Middle frontal gyrus (tissue), 1 donor: ENCODE measurements at regions not wholly inside any gene's neighbourhood (a gene's known extent, or its start where the extent isn't known, plus 50 kb on each side); places are given as distances from the start of the nearest gene placed in this dataset.
"Not testable (repeated sequence)": the region's sequence is repeated elsewhere in the genome, so short reads cannot be mapped to it uniquely, and the experiment has no call there.

Experiments
- DNase-seq: peaks from one replicate; pipeline ENCODE4 v3.0.0-alpha.2; 2015; ENCODE audit warnings: low spot score; ENCODE audit errors: extremely low spot score

DNA sequence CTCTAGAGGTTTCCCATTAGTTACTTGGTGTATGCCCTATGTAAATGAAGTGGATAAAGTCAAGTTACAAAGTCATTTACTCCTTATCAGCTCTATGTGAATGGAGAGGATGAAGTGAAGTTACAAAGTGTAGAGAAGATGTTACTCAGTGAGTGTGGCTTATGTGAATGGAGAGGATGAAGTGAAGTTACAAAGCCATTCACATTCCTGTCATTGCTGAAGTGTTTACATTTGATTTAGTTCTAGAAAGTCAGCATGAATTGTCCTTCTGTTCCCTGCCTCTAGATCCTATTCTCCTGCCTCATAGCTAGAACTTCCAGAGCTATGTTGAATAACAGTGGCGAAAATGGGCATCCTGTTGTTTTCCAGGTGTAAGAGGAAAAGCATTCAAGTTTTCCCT, 880.1 kb downstream of the DNAJB9 start:
- DNase-seq: no peak

DNA sequence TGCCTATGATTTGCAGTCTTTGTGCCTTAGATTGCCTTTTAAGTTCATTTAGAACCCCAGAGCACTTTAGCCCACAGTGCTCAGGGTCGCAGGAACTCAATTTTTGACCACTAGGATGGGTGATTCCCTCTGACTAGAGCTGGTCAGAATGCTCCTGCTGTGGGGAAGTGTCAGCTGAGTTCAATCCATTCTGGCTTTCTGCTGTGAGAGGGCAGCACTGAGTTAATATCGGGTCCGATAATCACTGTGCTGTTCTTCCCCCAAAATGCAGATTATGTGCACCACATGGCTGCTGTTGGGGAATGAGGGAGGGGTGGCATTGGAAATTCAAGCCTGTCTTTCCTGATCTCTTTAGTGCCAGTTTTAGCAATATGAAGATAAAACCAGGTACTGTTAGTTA, 886.4 kb downstream of the DNAJB9 start:
- no peak for DNase-seq

DNA sequence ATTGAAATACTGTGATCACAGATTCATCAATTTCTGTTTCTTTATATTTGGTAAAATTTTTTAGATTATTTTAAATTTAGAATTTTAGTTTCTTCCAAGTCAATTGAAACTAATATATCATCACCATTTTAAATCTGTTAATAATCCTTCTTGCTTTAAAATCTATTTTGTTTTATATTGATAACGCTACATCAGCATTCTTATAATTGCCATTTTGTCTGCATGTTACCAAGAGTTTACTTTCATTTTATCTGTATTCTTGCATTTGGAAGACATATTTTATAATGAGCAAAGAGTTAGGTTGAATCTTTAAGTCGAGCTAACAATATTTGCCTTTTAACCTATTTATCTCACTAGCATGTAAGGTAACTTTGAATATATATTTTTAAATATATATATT, 890.6 kb downstream of the DNAJB9 start:
- DNase-seq: no peak

DNA sequence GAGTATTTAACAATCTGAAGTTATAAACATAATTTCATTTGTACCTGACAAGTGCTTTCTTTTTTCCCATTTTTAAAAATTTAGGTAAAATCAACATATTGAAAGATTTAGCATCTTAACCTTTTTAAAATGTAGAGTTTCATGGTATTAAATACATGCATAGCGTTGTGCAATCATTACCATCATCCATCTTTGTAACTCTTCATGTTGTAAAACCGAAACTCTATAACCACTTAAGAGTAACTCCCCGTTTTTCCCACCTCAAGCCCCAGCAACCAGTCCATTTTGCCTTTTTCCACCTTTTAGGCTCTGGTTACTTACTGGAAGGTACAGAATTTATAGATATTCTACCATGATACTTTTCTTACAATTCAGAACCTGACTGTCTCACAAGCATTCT, 892.5 kb downstream of the DNAJB9 start:
- no peak for DNase-seq

DNA sequence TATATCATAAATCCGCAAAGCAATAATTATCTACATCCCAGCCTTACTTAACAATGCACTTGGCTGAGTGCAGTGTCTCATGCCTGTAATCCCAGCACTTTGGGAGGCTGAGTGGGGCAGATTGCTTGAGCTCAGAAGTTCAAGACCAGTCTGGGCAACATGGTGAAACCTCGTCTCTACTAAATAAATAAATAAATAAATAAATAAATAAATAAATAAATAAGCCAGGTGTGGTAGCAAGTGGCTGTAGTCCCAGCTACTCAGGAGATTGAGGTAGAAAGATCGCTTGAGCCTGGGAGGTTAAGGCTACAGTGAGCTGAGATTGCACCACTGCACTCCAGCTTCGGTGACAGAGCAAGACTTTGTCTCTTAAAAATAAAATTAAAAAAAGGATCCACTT, 898.1 kb downstream of the DNAJB9 start:
- not testable (repeated sequence) for DNase-seq

DNA sequence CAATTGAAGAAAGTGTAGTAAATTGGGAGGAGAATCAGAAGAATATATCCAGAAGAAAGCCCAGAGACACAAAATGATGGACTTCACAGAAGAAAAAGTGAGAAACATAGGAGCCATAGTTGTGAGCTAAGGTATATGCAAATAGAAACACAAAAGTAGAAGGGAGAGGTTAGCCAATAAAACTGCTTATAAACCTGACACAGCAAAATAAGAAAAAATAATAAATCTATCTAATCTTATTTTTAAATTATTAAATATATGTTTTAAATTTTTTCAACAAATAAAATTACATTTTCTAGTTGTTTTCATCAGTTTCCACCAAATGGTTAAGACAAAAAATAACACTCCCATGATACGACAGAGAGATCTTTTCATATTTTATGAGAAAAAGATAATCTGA, 903.5 kb downstream of the DNAJB9 start:
- no peak for DNase-seq

DNA sequence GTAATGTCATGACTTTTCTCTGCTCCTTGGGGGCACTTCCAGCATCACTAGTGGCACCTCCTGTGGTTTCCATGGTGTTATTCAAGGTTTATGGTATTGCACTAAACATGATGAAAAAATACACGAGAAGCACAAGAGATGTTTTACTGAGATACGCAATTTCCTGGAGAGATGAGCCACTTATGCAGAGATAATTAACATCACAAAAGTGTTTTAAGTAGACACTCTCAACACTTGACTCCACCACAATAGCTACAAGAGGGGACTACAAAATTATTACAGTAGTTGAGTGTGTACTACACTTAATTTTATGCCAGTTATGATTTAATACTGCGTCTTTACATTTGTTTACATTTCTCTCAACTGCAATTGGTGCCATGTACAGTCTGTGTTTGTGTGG, 906.7 kb downstream of the DNAJB9 start:
- no peak for DNase-seq

DNA sequence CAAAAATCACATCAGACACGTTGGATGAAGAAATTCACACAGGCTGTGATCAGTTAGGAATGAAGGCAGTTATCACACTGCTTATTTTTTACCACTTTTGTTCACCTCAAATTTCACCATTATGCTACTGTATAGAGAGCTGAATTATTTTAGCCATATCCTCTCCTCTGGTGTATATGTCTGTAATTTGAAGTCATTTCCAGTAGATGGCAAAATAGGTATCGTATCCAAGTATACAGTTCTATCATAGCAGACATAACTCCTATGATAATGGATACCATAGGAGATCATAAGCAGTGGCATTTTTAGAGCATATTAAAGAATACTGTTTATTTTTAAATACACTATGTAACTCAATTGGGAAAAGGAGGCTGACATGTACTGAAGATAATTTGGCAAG, 909.7 kb downstream of the DNAJB9 start:
- no peak for DNase-seq

DNA sequence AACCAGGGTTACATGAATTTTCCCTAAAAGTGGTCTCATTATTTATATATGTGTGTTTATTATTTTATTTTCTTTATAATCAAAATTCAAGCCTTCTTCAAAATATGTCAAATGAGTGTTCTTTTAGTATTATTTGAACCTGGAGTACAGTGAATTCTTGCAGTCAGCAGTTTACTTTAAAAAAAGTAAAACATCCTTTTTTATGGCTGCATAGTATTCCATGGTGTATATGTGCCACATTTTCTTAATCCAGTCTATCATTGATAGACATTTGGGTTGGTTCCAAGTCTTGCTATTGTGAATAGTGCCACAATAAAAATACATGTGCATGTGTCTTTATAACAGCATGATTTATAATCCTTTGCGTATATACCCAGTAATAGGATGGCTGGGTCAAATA, 920.9 kb downstream of the DNAJB9 start:
- DNase-seq: not testable (repeated sequence)

DNA sequence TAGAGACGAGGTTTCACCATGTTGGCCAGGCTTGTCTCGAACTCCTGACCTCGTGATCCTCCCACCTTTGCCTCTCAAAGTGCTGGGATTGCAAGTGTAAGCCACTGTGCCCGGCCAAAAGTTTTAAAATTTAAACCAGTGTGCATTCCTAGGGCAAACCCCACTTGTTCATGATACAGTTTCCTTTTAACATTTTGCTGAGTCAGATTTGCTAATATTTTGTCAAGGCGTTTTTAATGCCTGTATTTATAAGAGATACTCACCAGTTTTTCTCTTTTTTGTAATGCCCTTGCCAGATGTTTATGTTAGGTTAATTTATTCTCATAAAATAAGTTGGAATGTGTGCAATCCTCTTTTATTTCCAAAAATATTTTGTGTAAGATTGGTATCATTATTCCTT, 927.4 kb downstream of the DNAJB9 start:
- DNase-seq: no peak

DNA sequence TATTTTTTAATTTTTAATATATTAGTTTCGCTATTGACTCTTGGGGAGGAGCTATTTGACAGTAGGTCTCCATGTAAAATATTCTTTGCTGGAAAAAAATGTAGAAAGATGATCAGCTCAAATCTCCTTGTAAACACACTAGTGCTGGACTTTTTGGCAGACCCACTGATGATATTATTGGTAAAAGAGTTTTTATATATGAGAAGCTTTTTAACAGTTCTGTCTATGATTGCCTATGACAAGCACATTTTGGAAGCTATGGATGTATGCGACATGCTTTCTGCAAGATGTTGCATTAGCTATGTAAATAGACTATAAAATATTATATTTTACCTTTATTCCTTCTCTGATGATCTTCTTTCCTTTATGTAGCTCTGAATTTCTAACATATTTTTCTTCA, 928.5 kb downstream of the DNAJB9 start:
- DNase-seq: no peak

DNA sequence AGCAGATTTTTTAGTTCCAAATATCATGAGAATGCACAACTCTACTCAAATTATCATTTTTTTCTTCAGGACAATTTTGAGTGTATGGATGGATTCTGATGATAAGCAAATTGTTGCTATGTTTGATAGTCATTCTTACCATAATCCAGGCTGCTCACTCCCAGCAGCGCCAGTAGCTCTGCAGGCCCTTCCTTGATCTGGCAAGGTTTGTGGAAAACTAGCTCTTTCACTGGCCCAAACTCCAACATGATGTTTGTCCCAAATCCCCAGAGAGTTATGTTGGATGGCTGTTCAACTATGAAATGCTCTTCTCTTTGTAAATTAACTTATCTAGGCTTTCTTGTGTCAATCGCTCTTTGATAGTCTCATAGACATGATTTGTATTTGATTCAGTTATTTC, 933.7 kb downstream of the DNAJB9 start:
- no peak for DNase-seq

DNA sequence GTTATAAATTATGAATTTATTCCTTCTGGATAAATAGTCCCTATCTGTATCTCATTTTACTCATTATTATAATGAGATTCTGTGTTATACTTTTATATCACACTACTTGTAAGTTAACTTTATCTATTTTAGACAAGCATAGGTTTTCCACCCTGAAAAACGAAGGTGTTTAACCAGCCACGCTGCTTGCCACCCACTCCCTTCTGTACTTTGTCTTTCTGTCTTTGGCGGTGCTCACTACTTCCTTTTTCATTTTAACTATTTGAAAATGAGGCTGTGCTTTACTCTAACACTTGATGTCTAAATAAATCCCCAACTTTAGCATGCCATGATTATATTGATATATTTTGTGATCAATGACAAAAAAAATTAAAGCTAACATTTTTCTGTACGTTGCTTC, 952.9 kb downstream of the DNAJB9 start:
- no peak for DNase-seq

DNA sequence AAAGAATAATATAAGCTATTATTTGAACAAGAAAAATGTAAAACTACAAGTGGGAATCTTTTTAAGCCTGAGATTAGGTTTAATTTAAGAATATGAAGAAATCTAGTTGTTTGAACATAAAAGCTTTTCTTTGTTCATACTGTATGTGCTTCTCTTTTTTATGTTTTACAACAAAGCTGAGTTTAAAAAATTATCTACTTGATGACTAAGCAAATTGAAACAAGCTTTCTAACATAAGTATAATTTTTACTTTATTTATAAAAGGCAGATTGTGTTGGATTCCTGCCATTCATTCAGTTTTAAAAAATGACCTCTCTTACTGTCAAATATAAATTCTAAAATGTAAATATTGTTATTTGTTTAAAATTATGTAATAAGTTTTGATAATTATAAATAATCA, 958.2 kb downstream of the DNAJB9 start:
- DNase-seq: no peak

DNA sequence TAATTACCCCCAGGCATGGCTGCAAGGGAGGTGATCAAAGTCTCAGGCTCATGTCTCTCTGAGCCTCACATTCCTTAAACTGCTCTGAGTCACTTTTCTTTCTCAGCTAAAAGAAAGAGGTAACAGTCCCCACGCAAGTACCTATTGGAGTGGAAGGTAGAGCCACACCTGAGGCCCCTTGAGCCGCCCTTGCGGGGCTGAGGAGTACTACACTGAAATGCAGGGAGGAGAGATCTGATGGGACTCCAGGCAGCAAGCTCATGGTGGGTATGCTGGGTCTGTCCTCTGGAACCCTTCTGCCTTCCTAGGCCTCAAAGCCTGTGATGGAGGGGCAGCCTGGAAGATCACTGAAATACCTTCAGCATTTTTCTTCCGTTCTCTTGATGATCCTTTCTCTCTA, 960.0 kb downstream of the DNAJB9 start:
- no peak for DNase-seq

DNA sequence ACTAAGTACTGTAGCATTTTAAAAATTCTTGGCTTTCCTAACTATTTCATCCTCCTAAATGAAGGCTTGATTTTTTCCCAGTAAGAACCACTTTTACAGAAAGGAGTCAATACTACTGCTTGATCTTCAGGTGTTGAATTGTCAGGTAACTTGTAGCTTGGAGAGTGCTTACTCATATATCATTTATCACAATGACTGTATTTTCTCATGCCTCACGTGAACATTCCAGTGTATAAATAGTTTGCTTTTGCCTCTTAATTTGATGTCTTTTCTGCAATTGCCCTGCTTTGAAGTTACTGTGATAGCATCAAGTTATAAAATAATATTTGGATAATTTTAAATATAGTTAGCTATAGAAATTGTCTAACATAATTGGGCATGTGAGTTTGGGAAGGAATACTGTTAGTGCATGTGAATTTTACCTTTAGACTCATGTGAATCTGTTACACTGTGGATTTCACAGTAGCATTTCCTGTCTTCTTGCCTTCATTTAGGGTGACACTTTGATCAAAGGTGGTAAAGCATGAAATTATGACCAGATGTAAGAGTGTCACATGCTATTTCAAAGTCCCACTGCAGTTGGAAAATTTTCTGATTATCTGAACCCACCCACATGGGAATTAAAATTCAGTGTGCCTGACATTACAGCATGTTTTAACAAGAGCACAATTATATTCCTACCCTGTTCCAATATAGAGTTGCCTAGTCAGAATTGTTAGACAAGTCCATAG, 962.8 kb downstream of the DNAJB9 start:
- DNase-seq: no peak

DNA sequence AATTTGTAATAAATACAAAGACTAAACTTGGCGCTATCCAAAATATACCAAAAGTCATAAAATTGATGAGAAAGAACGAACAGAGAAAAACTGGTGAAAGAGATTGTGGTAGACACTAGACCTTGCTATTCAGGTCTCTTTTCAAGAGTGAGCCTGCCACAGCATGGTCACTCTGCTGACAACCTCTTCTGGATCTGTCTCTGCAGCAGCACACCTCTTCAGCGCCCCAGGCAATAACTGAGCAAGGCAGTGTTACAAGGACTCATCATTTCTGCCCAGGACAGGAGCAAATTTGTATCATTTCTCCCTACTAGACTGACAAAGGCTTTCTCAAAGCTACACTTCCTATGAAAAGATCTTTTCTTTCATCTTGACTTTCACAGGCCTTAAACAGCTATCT, 976.0 kb downstream of the DNAJB9 start:
- no peak for DNase-seq

DNA sequence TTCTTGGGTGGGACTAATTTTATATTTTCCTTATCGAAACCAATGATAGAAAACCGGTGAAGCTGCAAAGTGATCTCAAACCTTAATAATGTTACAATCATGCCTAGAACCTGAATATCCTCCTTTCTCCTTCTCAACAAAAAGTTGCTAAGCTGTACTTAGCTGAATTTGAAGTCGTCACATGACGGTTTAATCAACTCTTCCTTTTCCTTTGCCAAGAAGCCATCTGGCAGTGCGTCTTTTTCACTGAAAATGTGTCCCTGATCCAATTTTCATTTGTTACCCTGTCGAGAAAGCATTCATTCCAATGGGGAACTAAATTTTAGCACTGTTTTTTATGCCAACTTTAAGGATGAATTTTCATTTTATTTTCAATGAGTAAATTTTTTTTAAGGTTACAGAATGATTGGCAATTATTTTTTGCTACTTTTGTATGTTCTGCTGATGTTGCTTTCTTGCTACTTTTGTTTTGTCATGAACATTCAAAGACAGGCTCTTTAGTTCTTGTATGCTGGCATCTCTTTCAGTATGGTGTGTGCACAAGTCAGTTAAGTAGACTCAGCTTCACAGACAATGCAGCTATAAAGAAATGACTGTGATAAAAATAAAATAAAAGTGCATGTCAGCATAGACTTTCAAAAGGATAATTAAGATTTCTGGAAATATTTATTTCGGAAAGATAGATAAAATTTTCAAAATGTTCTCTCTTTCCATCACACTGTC, 980.0 kb downstream of the DNAJB9 start:
- peak; percentile 36 for DNase-seq

DNA sequence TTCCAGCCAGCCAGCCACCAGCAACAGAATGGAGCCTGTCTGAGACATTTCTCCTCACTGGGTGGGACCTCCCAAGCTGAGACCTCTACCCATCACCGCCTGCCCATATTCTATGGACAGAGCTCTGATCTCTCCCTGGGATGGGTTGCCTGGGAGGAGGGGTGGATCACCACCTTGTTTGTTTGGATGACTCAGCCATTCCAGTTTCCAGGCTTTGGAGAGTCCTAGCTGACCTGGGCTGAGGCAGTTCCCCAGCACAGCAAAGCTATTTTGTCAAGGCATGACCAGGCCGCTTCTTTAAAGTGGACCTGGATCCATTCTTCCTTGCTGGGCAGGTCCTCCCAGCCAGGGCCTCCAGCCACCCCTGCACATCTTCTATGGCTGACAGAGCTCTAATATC, 982.3 kb downstream of the DNAJB9 start:
- DNase-seq: no peak

DNA sequence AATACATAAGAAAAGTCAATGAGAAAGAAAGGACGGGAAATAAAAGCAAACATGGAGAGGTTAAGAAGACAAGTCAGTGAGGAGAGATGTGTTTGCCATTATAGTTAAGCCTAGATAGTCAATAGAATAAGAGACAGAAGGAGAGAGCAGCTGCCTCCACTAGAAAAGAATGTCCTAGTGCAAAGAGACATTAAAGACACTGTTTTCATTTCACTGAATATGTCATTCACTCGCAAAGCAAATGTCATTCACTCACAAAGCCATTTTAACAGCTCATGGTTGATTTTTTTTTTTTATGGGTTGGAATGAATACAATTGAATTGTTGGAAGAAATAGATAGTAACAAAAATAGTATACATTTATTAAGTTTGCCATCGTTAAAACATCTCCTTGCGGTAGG, 1007.6 kb downstream of the DNAJB9 start:
- DNase-seq: no peak

DNA sequence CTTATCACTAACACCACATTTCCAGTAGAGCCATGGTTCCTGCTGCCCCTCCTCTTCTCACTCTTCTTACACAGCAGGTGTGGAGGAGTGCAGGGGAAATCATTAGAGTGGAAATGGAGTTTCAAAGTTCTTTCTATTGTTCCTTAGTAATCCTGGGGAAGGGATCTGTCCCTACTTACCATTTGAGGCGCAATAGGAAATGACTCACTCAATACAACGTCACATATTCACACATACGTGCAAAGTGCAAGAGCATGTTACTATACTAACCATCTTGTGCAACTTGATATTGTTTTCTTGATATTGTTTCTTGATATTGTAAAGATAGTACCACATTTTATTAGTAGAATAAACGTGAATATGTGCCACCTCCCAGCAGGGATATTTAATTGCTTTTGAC, 1010.2 kb downstream of the DNAJB9 start:
- DNase-seq: no peak

DNA sequence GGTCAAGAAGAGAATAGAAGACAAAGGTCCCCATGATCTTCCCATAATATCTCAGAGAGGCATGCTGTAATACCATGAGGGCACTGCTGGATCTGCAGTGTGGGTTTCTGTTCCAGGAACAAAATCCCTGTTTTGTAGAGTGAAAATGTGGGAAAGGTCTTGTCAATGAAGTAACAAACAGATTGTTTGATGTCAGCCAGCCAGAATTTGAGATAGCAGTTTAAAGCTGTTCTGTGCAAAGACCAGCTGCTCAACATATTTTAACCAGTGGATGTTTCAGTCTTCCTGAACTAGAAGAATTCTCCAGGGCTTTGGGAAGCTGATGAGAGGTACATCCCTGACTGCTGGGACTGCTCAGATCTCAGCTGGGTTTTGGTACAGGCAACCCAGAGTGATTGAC, 1012.5 kb downstream of the DNAJB9 start:
- DNase-seq: no peak

DNA sequence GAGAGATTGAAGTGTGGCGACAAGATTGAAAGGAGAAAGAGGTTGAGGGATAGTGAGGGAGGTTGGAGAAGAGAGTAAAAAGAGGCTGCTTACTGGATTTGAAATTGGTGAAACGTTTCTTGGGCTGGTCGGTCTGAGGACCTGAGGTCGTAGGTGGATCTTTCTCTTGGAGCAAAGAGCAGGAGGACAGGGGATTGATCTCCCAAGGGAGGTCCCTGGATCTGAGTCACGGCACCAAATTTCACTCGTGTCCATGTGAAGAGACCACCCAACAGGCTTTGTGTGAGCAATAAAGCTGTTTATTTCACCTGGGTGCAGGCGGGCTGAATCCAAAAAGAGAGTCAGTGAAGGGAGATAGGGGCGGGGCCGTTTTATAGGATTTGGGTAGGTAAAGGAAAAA, 1027.3 kb downstream of the DNAJB9 start:
- not testable (repeated sequence) for DNase-seq
